BLaER1 treated with 17β-estradiol and CSF1 and Interleukin-3, amounts not matched to agents 10 nM and 100 nM (cell line): ENCODE measurements at regions not wholly inside any gene's neighbourhood (a gene's known extent, or its start where the extent isn't known, plus 50 kb on each side); places are given as distances from the start of the nearest gene placed in this dataset.

Experiments used
- H3K27ac ChIP-seq, 11 experiments: shearing (Covaris generic); formaldehyde crosslinking; 2 replicates each; pipeline ENCODE4 v1.8.1; 2022
- H3K27me3 ChIP-seq, 11 experiments: shearing (Covaris generic); formaldehyde crosslinking; 2 replicates each; pipeline ENCODE4 v1.8.1; 2022
- H3K36me3 ChIP-seq, 11 experiments: shearing (Covaris generic); formaldehyde crosslinking; 2 replicates each; pipeline ENCODE4 v1.8.1; 2022
- H3K4me1 ChIP-seq, 10 experiments: shearing (Covaris generic); formaldehyde crosslinking; 2 replicates each; pipeline ENCODE4 v1.8.1; 2022
- H3K4me2 ChIP-seq, 11 experiments: shearing (Covaris generic); formaldehyde crosslinking; 2 replicates each; pipeline ENCODE4 v1.8.1; 2022
- H3K4me3 ChIP-seq, 10 experiments: shearing (Covaris generic); formaldehyde crosslinking; 2 replicates each; pipeline ENCODE4 v1.8.1; 2022
- H3K9ac ChIP-seq, 11 experiments: shearing (Covaris generic); formaldehyde crosslinking; 2 replicates each; pipeline ENCODE4 v1.8.1; 2022
- H3K9me3 ChIP-seq, 11 experiments: shearing (Covaris generic); formaldehyde crosslinking; replicated peaks in 1 of 11; 2 replicates each; pipeline ENCODE4 v1.8.1; 2022
- H4K20me1 ChIP-seq, 11 experiments: shearing (Covaris generic); formaldehyde crosslinking; 2 replicates each; pipeline ENCODE4 v1.8.1; 2022
- Cebpa-rat ChIP-seq, 11 experiments: shearing (Covaris generic); IDR thresholded peaks; 2 replicates each; pipeline ENCODE4 v1.8.1; 2022

- no peak for TF ChIP-seq Cebpa-rat (IDR thresholded peaks at IDR 0.05)
- Histone ChIP-seq H3K4me3 (no peak overlapping the region), H3K9me3 (no peaks in the 10 kb centered on the region), H4K20me1 (no peaks in the 10 kb centered on the region), H3K27ac (no peak overlapping the region), H3K27me3 (no peaks in the 10 kb centered on the region), H3K9ac (no peak overlapping the region), H3K4me2 (no peak overlapping the region), H3K4me1 (no peaks in the 10 kb centered on the region), H3K36me3 (no peaks in the 10 kb centered on the region)
Measured at GRCh38 chr3:88416436-88416835, 266.7 kb downstream of the C3orf38 start.

- no peaks in the 10 kb centered on the region for H3K27me3 ChIP-seq
- no peaks in the 10 kb centered on the region for H4K20me1 ChIP-seq
Measured at GRCh38 chr3:88418219-88418618, 268.5 kb downstream of the C3orf38 start.

GRCh38 chr3:88433568-88433967 lies 283.8 kb downstream of the C3orf38 start:
- peak overlapping the region in 3 of 11 experiments; percentile 37 to 53 (median 47); a peak in 6 of 22 replicates for H3K27ac ChIP-seq
- H3K4me1 ChIP-seq: peaks cover 0 to 28% (median 18%) of the 10 kb centered on the region in 10 experiments; a peak in 17 of 20 replicates
- no peaks in the 10 kb centered on the region for H3K36me3 ChIP-seq
- H3K9ac ChIP-seq: no peak overlapping the region; a peak in 1 of 22 replicates
- no peak for TF ChIP-seq Cebpa-rat (IDR thresholded peaks at IDR 0.05)
- no peaks in the 10 kb centered on the region for H3K27me3 ChIP-seq
- H3K4me2 ChIP-seq: peak overlapping the region; percentile 1 to 72 (median 50); a peak in 18 of 22 replicates
- H3K9me3 ChIP-seq: peaks cover 0 to 9% (median 0%) of the 10 kb centered on the region in 11 experiments; a peak in 3 of 22 replicates
- no peak overlapping the region for H3K4me3 ChIP-seq
- no peaks in the 10 kb centered on the region for H4K20me1 ChIP-seq

More at GRCh38 chr3:88418219-88418618, 268.5 kb downstream of the C3orf38 start:
- Histone ChIP-seq H3K9me3 (no peaks in the 10 kb centered on the region), H3K9ac (no peak overlapping the region), H3K4me2 (no peak overlapping the region), H3K36me3 (no peaks in the 10 kb centered on the region), H3K4me1 (no peaks in the 10 kb centered on the region), H3K27ac (no peak overlapping the region), H3K4me3 (no peak overlapping the region)
- no peak for TF ChIP-seq Cebpa-rat (IDR thresholded peaks at IDR 0.05)

GRCh38 chr3:88434001-88434400 lies 284.2 kb downstream of the C3orf38 start:
- H3K4me1 ChIP-seq: peaks cover 0 to 28% (median 18%) of the 10 kb centered on the region in 10 experiments; a peak in 17 of 20 replicates
- no peak overlapping the region for H3K4me3 ChIP-seq
- no peak overlapping the region; a peak in 1 of 22 replicates for H3K9ac ChIP-seq
- no peaks in the 10 kb centered on the region for H3K27me3 ChIP-seq
- H3K27ac ChIP-seq: peak overlapping the region in 5 of 11 experiments; percentile 18 to 53 (median 37); a peak in 9 of 22 replicates
- no peaks in the 10 kb centered on the region for H3K36me3 ChIP-seq
- TF ChIP-seq Cebpa-rat (IDR thresholded peaks at IDR 0.05): no peak
- H3K9me3 ChIP-seq: peaks cover 0 to 4% (median 0%) of the 10 kb centered on the region in 11 experiments; a peak in 3 of 22 replicates
- no peaks in the 10 kb centered on the region for H4K20me1 ChIP-seq
- H3K4me2 ChIP-seq: peak overlapping the region in 10 of 11 experiments; percentile 1 to 72 (median 50); a peak in 17 of 22 replicates

GRCh38 chr3:88440701-88441100 lies 290.9 kb downstream of the C3orf38 start:
- no peaks in the 10 kb centered on the region for H3K9me3 ChIP-seq
- H3K27ac ChIP-seq: peak overlapping the region in 1 of 11 experiments; percentile 10; a peak in 1 of 22 replicates
- no peak overlapping the region for H3K4me3 ChIP-seq
- peaks cover 0 to 16% (median 10%) of the 10 kb centered on the region in 10 experiments; a peak in 17 of 20 replicates for H3K4me1 ChIP-seq
- no peaks in the 10 kb centered on the region for H3K36me3 ChIP-seq
- no peak for TF ChIP-seq Cebpa-rat (IDR thresholded peaks at IDR 0.05)
- H3K4me2 ChIP-seq: peak overlapping the region in 10 of 11 experiments; percentile 23 to 61 (median 40); a peak in 17 of 22 replicates
- no peaks in the 10 kb centered on the region for H4K20me1 ChIP-seq
- H3K9ac ChIP-seq: no peak overlapping the region
- H3K27me3 ChIP-seq: no peaks in the 10 kb centered on the region

GRCh38 chr3:88443066-88443465 lies 293.3 kb downstream of the C3orf38 start:
- no peak overlapping the region for H3K4me3 ChIP-seq
- H4K20me1 ChIP-seq: no peaks in the 10 kb centered on the region
- no peaks in the 10 kb centered on the region for H3K27me3 ChIP-seq
- H3K4me2 ChIP-seq: no peak overlapping the region
- H3K9ac ChIP-seq: no peak overlapping the region
- H3K36me3 ChIP-seq: no peaks in the 10 kb centered on the region
- H3K27ac ChIP-seq: no peak overlapping the region
- no peaks in the 10 kb centered on the region for H3K9me3 ChIP-seq
- peaks cover 0 to 16% (median 10%) of the 10 kb centered on the region in 10 experiments; a peak in 17 of 20 replicates for H3K4me1 ChIP-seq
- no peak for TF ChIP-seq Cebpa-rat (IDR thresholded peaks at IDR 0.05)

- Histone ChIP-seq H3K36me3 (no peaks in the 10 kb centered on the region), H3K9me3 (no peaks in the 10 kb centered on the region), H3K4me2 (no peak overlapping the region), H3K9ac (no peak overlapping the region), H4K20me1 (no peaks in the 10 kb centered on the region), H3K4me3 (no peak overlapping the region), H3K27me3 (no peaks in the 10 kb centered on the region), H3K27ac (no peak overlapping the region), H3K4me1 (peaks cover 0 to 16% (median 10%) of the 10 kb centered on the region in 10 experiments; a peak in 17 of 20 replicates)
- TF ChIP-seq Cebpa-rat (IDR thresholded peaks at IDR 0.05): no peak
Measured at GRCh38 chr3:88444251-88444650, 294.5 kb downstream of the C3orf38 start.

- H3K27ac ChIP-seq: no peak overlapping the region
- no peak for TF ChIP-seq Cebpa-rat (IDR thresholded peaks at IDR 0.05)
- H3K9ac ChIP-seq: no peak overlapping the region
- no peak overlapping the region for H3K4me2 ChIP-seq
- no peaks in the 10 kb centered on the region for H4K20me1 ChIP-seq
- no peak overlapping the region for H3K4me3 ChIP-seq
- H3K4me1 ChIP-seq: no peaks in the 10 kb centered on the region; a peak in 2 of 20 replicates
- no peaks in the 10 kb centered on the region for H3K36me3 ChIP-seq
- H3K9me3 ChIP-seq: no peaks in the 10 kb centered on the region
- H3K27me3 ChIP-seq: no peaks in the 10 kb centered on the region
Measured at GRCh38 chr3:88452228-88452627, 302.5 kb downstream of the C3orf38 start.

GRCh38 chr3:88460369-88460768 lies 310.6 kb downstream of the C3orf38 start:
- Histone ChIP-seq H3K9ac (no peak overlapping the region), H4K20me1 (no peaks in the 10 kb centered on the region), H3K4me1 (no peaks in the 10 kb centered on the region), H3K4me3 (no peak overlapping the region), H3K4me2 (no peak overlapping the region), H3K27me3 (no peaks in the 10 kb centered on the region), H3K36me3 (no peaks in the 10 kb centered on the region), H3K27ac (no peak overlapping the region), H3K9me3 (no peaks in the 10 kb centered on the region)
- TF ChIP-seq Cebpa-rat (IDR thresholded peaks at IDR 0.05): no peak

GRCh38 chr3:88462230-88462629 lies 312.5 kb downstream of the C3orf38 start:
- Histone ChIP-seq H3K9me3 (no peaks in the 10 kb centered on the region), H3K4me2 (no peak overlapping the region), H3K4me3 (no peak overlapping the region), H3K27ac (no peak overlapping the region), H3K27me3 (no peaks in the 10 kb centered on the region), H3K36me3 (no peaks in the 10 kb centered on the region), H3K9ac (no peak overlapping the region), H4K20me1 (no peaks in the 10 kb centered on the region), H3K4me1 (no peaks in the 10 kb centered on the region)
- no peak for TF ChIP-seq Cebpa-rat (IDR thresholded peaks at IDR 0.05)
